Thyroid gland (tissue), 4 donors: ENCODE measurements at regions not wholly inside any gene's neighbourhood (a gene's known extent, or its start where the extent isn't known, plus 50 kb on each side); places are given as distances from the start of the nearest gene placed in this dataset.

Experiments used
- DNase-seq, 2 donors: peaks; one replicate each; pipeline ENCODE4 v3.0.0-alpha.2; 2019
- H3K27ac ChIP-seq, 3 donors: fragments of 200-600 bp; sonication (generic); 1 replicate in 2 of 3; 2 replicates in 1 of 3; pipeline ENCODE4 v1.5.1; 2016 to 2019; ENCODE audit warnings: mild to moderate bottlenecking in 1 of 3, moderate library complexity in 1 of 3
- H3K27me3 ChIP-seq: fragments of 200-600 bp; sonication (generic); one replicate; pipeline ENCODE4 v1.5.1; 2019
- H3K36me3 ChIP-seq, 2 donors: fragments of 200-600 bp; sonication (generic); one replicate each; pipeline ENCODE4 v1.5.1; 2016 to 2019
- H3K4me1 ChIP-seq, 2 donors: fragments of 200-600 bp; sonication (generic); one replicate each; pipeline ENCODE4 v1.5.1; 2017 to 2019
- H3K4me3 ChIP-seq, 3 donors: fragments of 200-600 bp; sonication (generic); replicated peaks in 1 of 3; 1 replicate in 2 of 3; 2 replicates in 1 of 3; pipeline ENCODE4 v1.5.1; 2016; ENCODE audit warnings: mild to moderate bottlenecking in 1 of 3
- H3K9me3 ChIP-seq: fragments of 200-600 bp; sonication (generic); one replicate; pipeline ENCODE4 v1.5.1; 2017
- POLR2A ChIP-seq, 2 donors: fragments of 450-650 bp; IDR thresholded peaks; one replicate each; pipeline ENCODE4 v1.6.1; 2017; ENCODE audit warnings: antibody characterized with exemption in 2 of 2, mild to moderate bottlenecking in 2 of 2, moderate library complexity in 1 of 2
- WGBS, 2 donors: methylation state at CpG; one replicate each; pipeline ENCODE4 v1.1.5; 2017; 5-methylcytosine and 5-hydroxymethylcytosine counted together
- intact Hi-C: fragments of 100-400 bp; cut with DNase I; formaldehyde crosslinking; loops from one replicate; pipeline ENCODE4 v1.15.1; 2023
- TF ChIP-seq, protein P1 (sequence below), 6 experiments: fragments of 200-600 bp in 3 of 6; fragments of 450-650 bp in 3 of 6; sonication (generic) in 3 of 6; IDR thresholded peaks; one replicate each; pipeline ENCODE4 v1.5.1; 2016 to 2019; ENCODE audit warnings: antibody characterized with exemption in 6 of 6, mild to moderate bottlenecking in 2 of 6, inconsistent platforms in 1 of 6, moderate library complexity in 1 of 6

DNA sequence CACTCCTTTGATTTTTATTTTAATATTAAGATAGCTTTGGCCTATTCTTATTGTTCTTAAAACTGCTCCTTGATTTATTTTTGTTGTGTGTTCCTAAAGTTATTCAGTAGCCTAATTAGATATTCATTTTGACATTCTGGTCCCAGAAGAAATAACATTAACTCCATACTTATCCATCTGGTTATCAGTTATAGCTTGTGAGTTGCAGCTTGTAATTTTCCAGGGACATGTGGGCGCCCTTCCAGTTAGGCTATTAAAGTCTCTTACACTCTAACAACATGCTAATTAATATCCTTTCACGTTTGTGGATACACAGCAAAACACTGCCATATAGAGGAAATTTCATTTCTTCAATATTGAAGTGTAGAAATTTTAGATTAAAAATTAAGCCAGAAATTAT is 987.5 kb downstream of the HACE1 start:
- Histone ChIP-seq H3K27ac (no peak overlapping the region), H3K27me3 (no peaks in the 10 kb centered on the region), H3K4me3 (no peak overlapping the region), H3K36me3 (no peaks in the 10 kb centered on the region), H3K9me3 (no peaks in the 10 kb centered on the region), H3K4me1 (no peaks in the 10 kb centered on the region)
- WGBS, 2 donors, result 42 to 49% methylated on average over 2 of the region's 2 CpGs
- DNase-seq, result no peak
- intact Hi-C loops, result no loop called here
- TF ChIP-seq, protein P1, sequence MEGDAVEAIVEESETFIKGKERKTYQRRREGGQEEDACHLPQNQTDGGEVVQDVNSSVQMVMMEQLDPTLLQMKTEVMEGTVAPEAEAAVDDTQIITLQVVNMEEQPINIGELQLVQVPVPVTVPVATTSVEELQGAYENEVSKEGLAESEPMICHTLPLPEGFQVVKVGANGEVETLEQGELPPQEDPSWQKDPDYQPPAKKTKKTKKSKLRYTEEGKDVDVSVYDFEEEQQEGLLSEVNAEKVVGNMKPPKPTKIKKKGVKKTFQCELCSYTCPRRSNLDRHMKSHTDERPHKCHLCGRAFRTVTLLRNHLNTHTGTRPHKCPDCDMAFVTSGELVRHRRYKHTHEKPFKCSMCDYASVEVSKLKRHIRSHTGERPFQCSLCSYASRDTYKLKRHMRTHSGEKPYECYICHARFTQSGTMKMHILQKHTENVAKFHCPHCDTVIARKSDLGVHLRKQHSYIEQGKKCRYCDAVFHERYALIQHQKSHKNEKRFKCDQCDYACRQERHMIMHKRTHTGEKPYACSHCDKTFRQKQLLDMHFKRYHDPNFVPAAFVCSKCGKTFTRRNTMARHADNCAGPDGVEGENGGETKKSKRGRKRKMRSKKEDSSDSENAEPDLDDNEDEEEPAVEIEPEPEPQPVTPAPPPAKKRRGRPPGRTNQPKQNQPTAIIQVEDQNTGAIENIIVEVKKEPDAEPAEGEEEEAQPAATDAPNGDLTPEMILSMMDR (IDR thresholded peaks at IDR 0.05), result no peak
- no peak for TF ChIP-seq POLR2A (IDR thresholded peaks at IDR 0.05)

DNA sequence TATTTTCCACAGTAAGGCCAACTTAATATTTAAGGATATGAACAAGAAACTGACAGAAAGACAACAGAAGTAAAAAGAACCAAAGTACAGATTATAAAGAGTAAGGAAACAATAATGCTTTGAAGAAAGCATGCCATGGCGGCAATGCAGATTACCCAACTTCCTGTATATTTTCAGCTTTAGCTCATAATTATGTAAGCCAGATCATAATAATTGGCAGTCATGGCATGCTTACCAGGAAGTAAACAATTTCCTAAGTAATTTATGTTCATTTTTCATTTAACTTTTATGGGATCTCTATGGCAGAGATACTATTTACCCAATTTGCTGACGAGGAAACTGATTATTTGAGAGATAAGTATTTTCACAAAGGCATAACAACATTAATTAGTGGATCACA is 988.7 kb downstream of the HACE1 start:
- no peak overlapping the region for H3K27ac ChIP-seq

DNA sequence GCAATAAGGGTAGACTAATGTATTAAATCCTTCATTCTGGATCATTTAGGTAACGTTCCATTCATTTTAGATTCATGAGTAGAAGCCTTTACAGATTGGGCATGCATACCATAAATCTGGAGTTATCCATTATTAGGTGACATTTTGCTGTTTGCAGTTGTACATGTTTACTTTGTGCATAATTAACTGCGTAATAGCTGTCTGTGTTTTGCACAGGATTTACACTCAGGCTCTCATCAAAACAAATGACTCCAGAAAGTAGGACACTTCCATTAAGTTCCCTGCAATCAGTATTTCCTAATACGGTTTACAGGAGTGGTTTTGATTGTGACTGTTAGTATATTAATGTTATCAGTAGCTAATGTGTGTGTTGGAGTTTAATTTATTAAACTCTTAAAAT is 997.4 kb downstream of the HACE1 start:
- Histone ChIP-seq H3K36me3 (no peaks in the 10 kb centered on the region), H3K4me1 (no peaks in the 10 kb centered on the region), H3K4me3 (no peak overlapping the region), H3K9me3 (no peaks in the 10 kb centered on the region), H3K27ac (no peak overlapping the region), H3K27me3 (no peaks in the 10 kb centered on the region)
- DNase-seq, result no peak
- no peak for TF ChIP-seq POLR2A (IDR thresholded peaks at IDR 0.05)
- TF ChIP-seq, protein P1 (IDR thresholded peaks at IDR 0.05), result no peak
- 75 to 78% methylated on average over 3 of the region's 3 CpGs for WGBS, 2 donors
- intact Hi-C loops, result no loop called here

More for the DNA sequence above, 988.7 kb downstream of the HACE1 start:
- Histone ChIP-seq H3K4me1 (no peaks in the 10 kb centered on the region), H3K27me3 (no peaks in the 10 kb centered on the region), H3K36me3 (no peaks in the 10 kb centered on the region), H3K9me3 (no peaks in the 10 kb centered on the region), H3K4me3 (no peak overlapping the region)
- WGBS, 2 donors, result 76 to 80% methylated on average over 2 of the region's 2 CpGs
- TF ChIP-seq POLR2A (IDR thresholded peaks at IDR 0.05), result no peak
- TF ChIP-seq, protein P1 (IDR thresholded peaks at IDR 0.05), result no peak
- intact Hi-C loops, result no loop called here
- DNase-seq, result no peak

DNA sequence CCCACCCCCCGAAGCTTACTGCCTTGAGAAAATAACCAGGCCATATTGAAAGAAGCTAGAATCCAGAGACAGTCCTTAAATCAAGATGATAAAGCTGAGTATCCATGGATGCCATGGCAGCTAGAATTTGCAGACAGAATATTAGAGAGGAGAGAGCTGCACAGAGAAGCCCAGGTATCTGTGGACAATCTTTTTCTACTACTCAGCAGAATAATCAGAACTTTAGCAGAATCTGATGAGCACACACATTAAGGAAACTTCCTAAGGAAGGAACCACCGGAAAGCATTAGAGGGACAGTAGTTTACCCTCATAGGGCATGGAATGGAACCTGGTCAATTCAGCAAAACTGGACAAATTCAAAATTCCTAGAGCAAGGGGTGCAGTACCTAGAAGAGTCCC is 1001.7 kb downstream of the HACE1 start:
- Histone ChIP-seq H3K27me3 (no peaks in the 10 kb centered on the region), H3K9me3 (no peaks in the 10 kb centered on the region), H3K27ac (no peak overlapping the region), H3K4me3 (no peak overlapping the region), H3K36me3 (no peaks in the 10 kb centered on the region), H3K4me1 (no peaks in the 10 kb centered on the region)
- no peak for DNase-seq
- TF ChIP-seq, protein P1 (IDR thresholded peaks at IDR 0.05), result no peak
- no peak for TF ChIP-seq POLR2A (IDR thresholded peaks at IDR 0.05)
- intact Hi-C loops, result no loop called here
- 82 to 92% methylated on average over 2 of the region's 2 CpGs for WGBS, 2 donors

DNA sequence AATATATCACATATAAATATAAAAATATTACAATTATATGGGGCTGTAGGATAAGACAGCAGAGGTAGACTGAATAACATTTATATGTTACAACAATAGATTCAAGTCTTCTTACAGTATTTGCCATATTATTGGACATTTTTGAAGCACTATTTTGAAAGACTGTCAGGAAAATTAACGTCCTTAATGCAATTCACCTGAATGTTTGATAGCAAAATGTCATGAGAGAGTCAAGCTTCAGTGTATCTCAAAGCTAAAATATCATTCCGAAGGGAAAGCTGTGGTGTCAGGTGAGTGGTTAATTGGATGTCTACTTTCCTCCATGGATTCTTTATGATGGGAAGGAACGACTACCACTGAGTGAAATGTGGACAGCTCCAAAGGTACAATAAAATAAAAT is 1004.0 kb downstream of the HACE1 start:
- no peaks in the 10 kb centered on the region for H3K9me3 ChIP-seq
- H3K4me1 ChIP-seq, result no peaks in the 10 kb centered on the region
- no peak for DNase-seq
- H3K27me3 ChIP-seq, result no peaks in the 10 kb centered on the region
- no peak overlapping the region for H3K4me3 ChIP-seq
- intact Hi-C loops, result no loop called here
- H3K27ac ChIP-seq, result no peak overlapping the region
- 59 to 64% methylated on average over 3 of the region's 3 CpGs for WGBS, 2 donors
- TF ChIP-seq, protein P1 (IDR thresholded peaks at IDR 0.05), result no peak
- no peak for TF ChIP-seq POLR2A (IDR thresholded peaks at IDR 0.05)
- H3K36me3 ChIP-seq, result no peaks in the 10 kb centered on the region
